ENCODE measurements at regions not wholly inside any gene's neighbourhood (a gene's known extent, or its start where the extent isn't known, plus 50 kb on each side); places are given as distances from the start of the nearest gene placed in this dataset.

DNA sequence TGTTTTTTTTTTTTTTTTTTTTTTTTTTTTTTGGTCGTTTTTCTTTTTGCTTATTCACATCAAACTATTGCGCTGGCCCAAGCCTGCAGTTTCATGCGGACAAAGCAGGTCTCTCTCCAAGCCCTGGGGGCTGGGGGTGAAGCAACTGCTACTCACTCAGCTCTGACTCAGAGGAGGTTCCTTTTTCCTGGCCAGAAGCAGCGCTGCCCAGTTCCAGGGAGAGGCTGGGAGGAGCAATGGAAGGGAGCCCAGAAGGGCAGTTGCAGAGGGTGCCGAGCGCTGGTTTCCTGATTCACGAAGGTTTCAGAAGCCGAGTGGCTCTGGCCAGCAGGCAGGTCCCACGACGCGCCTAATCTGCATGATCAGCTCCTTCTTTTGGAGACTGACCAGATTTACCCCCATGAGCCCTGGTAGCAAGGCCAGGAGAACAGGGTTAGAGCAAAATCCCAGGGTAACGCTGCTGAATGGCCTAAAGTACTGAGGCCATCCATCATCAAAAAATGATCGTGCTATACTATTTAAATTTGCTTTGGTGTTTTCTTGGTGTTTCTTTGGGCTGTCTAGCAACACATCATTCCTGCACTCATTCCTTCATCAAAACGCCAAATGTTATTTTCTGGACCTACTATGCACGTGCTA is 144.7 kb upstream of the SOX9 start:
- FAIRE-seq = no peak
- WGBS, 2 experiments (ENCODE audit: extremely low coverage in 1 of 2, insufficient coverage in 1 of 2, insufficient read length in 1 of 2, insufficient replicate concordance in 2 of 2, low coverage in 1 of 2, low lambda C conversion rate in 2 of 2, missing lambda C conversion rate in 1 of 2) = 90% methylated on average over 14 of the region's 15 CpGs; no CpG with 5 or more reads in 1 of the 2 experiments
- H3K27ac ChIP-seq (ENCODE audit: low read depth, low read length) = no peak overlapping the region
- TF ChIP-seq ASH2L (IDR thresholded peaks at IDR 0.05; ENCODE audit: low read length) (no peak), BRCA1 (IDR thresholded peaks at IDR 0.05; ENCODE audit: low read depth, low read length) (no peak), CREB1 (IDR thresholded peaks at IDR 0.05) (no peak), HDAC2 (IDR thresholded peaks at IDR 0.05; ENCODE audit: borderline replicate concordance in 1 of 2, low read depth in 2 of 2, low read length in 2 of 2) (no peak), FOSL1 (IDR thresholded peaks at IDR 0.05; ENCODE audit: insufficient read depth, low read depth, low read length) (no peak), TAF7 (optimal IDR thresholded peaks at IDR 0.05; ENCODE audit: borderline replicate concordance, low read depth, low read length) (no peak), CHD2 (IDR thresholded peaks at IDR 0.05; ENCODE audit: low read length) (no peak), ZNF274 (IDR thresholded peaks at IDR 0.05; ENCODE audit: borderline replicate concordance, extremely low read depth, low read length) (no peak), TBP (IDR thresholded peaks at IDR 0.05; ENCODE audit: low read depth, low read length) (no peak)

More for the DNA sequence above, 144.7 kb upstream of the SOX9 start:
- H2AK5ac ChIP-seq (ENCODE audit: low read depth, low read length) = no peak overlapping the region
- no peak overlapping the region for H3K4me3 ChIP-seq (ENCODE audit: extremely low read depth in 1 of 4, insufficient read depth in 2 of 4, low read depth in 3 of 4, low read length in 4 of 4)
- no peak overlapping the region for H4K8ac ChIP-seq (ENCODE audit: extremely low read depth, insufficient read depth, low read length)
- H3K27me3 ChIP-seq (replicated peaks in 1 of 4; ENCODE audit: control insufficient read depth in 3 of 4, extremely low read depth in 1 of 4, insufficient read depth in 3 of 4, low read length in 3 of 4) = no peaks in the 10 kb centered on the region
- no peak overlapping the region for H2BK20ac ChIP-seq (ENCODE audit: low read length)
- H2BK5ac ChIP-seq (ENCODE audit: low read depth, low read length) = no peak overlapping the region
- H3K9ac ChIP-seq (replicated peaks in 1 of 4; ENCODE audit: extremely low read depth in 1 of 4, low read depth in 3 of 4, low read length in 3 of 4) = no peak overlapping the region
- H3K18ac ChIP-seq (ENCODE audit: extremely low read depth, low read length) = no peak overlapping the region
- no peak overlapping the region for H2BK15ac ChIP-seq (ENCODE audit: low read length)
- POLR2A ChIA-PET (ENCODE audit: partially characterized antibody) = no interaction called here
- no peaks in the 10 kb centered on the region for H3K79me2 ChIP-seq (ENCODE audit: control insufficient read depth in 1 of 2, insufficient read depth in 2 of 2, low read length in 2 of 2)
- no peak for DNase-seq (ENCODE audit: low read depth in 1 of 2, low spot score in 2 of 2)
- H3K4me1 ChIP-seq (replicated peaks in 1 of 4; ENCODE audit: control insufficient read depth in 3 of 4, insufficient read depth in 4 of 4, low read length in 3 of 4) = no peaks in the 10 kb centered on the region; a peak in 1 of 7 replicates
- no peak overlapping the region for H3K4me2 ChIP-seq (ENCODE audit: insufficient read depth in 1 of 2, low read depth in 2 of 2, low read length in 2 of 2)
- H3K9me3 ChIP-seq (ENCODE audit: insufficient read depth in 2 of 2, low read depth in 1 of 2, low read length in 1 of 2) = no peaks in the 10 kb centered on the region
- H3K23me2 ChIP-seq (ENCODE audit: low read depth, low read length) = no peaks in the 10 kb centered on the region
- no peak overlapping the region for H2BK12ac ChIP-seq (ENCODE audit: low read depth, low read length)
- no peaks in the 10 kb centered on the region for H3K79me1 ChIP-seq (ENCODE audit: low read depth, low read length)
- no peak overlapping the region for H4K91ac ChIP-seq (replicated peaks; ENCODE audit: insufficient read length, low read length)
- no peak overlapping the region for H3K4ac ChIP-seq (replicated peaks; ENCODE audit: insufficient read length, low read depth, low read length)
- H3K36me3 ChIP-seq (ENCODE audit: control insufficient read depth in 2 of 4, insufficient read depth in 4 of 4, low read length in 3 of 4) = no peaks in the 10 kb centered on the region
- no peak overlapping the region for H3K56ac ChIP-seq (replicated peaks; ENCODE audit: insufficient read length, low read depth, low read length)
- H4K20me1 ChIP-seq (replicated peaks in 1 of 2; ENCODE audit: control insufficient read depth in 1 of 2, insufficient read depth in 2 of 2, low read length in 2 of 2) = no peaks in the 10 kb centered on the region
- no peak overlapping the region for H4K5ac ChIP-seq (ENCODE audit: insufficient read length, low read depth, low read length)
- CTCF ChIA-PET (ENCODE audit: partially characterized antibody) = no interaction called here
- H2BK120ac ChIP-seq (replicated peaks; ENCODE audit: low read depth, low read length) = no peak overlapping the region
- no peak overlapping the region for H3K14ac ChIP-seq (ENCODE audit: insufficient read length)
- no peak overlapping the region for H3K23ac ChIP-seq (ENCODE audit: insufficient read length)
- peak overlapping the region; percentile 26; the same call in 1 of the 2 replicates for H2AFZ ChIP-seq (ENCODE audit: low read length)
